ENCODE measurements at regions not wholly inside any gene's neighbourhood (a gene's known extent, or its start where the extent isn't known, plus 50 kb on each side); places are given as distances from the start of the nearest gene placed in this dataset.

DNA sequence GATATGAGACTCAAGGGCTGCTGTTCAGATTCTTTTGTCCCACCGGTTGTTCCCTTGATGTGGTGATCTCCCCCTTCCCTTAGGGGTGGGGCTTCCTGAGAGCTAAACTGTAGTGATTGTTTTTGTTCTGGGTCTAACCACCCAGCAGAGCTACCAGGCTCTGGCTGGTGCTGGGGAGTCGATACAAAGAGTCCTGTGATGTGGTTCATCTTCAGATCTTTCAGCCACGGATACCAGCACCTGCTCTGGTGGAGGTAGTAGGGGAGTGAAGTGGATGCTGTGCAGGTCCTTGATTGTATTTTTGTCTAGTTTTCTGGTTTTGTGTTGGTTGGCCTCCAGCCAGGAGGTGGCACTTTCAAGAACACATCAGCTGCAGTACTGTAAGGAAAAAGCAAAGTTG is 801.6 kb downstream of the EPHA7 start:
- no peak for TF ChIP-seq POLR2A (IDR thresholded peaks at IDR 0.05; ENCODE audit: low read depth, low read length)
- TF ChIP-seq TAF1 (IDR thresholded peaks at IDR 0.05; ENCODE audit: borderline replicate concordance, low read depth, low read length), result no peak
- no peak for TF ChIP-seq POLR2AphosphoS5 (IDR thresholded peaks at IDR 0.05; ENCODE audit: low read depth, low read length)
